Panc1 (cell line): ENCODE measurements at regions not wholly inside any gene's neighbourhood (a gene's known extent, or its start where the extent isn't known, plus 50 kb on each side); places are given as distances from the start of the nearest gene placed in this dataset.

ENCODE experiments used
- POLR2AphosphoS5 ChIP-seq: IDR thresholded peaks from 2 replicates; pipeline ENCODE4 v1.6.1; 2012; ENCODE audit warnings: mild to moderate bottlenecking, low read depth, low read length, moderate library complexity
- REST ChIP-seq, 2 experiments: IDR thresholded peaks; 2 replicates each; pipeline ENCODE4 v1.6.1; 2011 to 2012; ENCODE audit warnings: low read depth in 2 of 2, control low read depth in 1 of 2, low read length in 1 of 2, mild to moderate bottlenecking in 1 of 2, moderate library complexity in 1 of 2; ENCODE audit not compliant: insufficient read depth in 1 of 2
- SIN3A ChIP-seq: IDR thresholded peaks from 2 replicates; pipeline ENCODE4 v1.6.1; 2012; ENCODE audit warnings: low read depth, mild to moderate bottlenecking, low read length, moderate library complexity, borderline replicate concordance; ENCODE audit not compliant: insufficient read depth
- TCF7L2 ChIP-seq: IDR thresholded peaks from 2 replicates; pipeline ENCODE4 v1.6.1; 2011; ENCODE audit warnings: mild to moderate bottlenecking, low read depth, low read length, inconsistent platforms
- TF ChIP-seq, protein P1 (sequence below): fragments of 450-650 bp; IDR thresholded peaks from 2 replicates; pipeline ENCODE4 v1.5.1; 2017; ENCODE audit warnings: mild to moderate bottlenecking

DNA sequence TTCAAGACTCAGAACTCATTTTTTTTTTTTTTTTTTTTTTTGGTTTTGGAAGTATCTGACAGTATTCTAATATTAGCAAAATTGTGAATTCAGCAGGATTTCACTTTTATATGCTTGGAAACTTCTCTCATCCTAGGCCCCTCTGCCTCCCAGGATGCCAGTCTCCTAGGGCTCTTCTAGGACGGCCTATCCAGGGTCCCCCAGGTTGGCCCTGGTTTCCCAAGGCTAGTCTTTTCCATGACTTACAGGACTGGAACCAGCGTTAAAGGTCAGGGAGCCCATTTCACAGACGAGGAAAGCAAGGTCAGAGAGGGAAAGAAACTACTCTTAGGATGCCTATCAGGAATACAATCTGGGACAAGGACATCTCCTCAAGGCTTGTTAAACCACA is 412.5 kb downstream of the PTPRU start:
- TF ChIP-seq, protein P1, sequence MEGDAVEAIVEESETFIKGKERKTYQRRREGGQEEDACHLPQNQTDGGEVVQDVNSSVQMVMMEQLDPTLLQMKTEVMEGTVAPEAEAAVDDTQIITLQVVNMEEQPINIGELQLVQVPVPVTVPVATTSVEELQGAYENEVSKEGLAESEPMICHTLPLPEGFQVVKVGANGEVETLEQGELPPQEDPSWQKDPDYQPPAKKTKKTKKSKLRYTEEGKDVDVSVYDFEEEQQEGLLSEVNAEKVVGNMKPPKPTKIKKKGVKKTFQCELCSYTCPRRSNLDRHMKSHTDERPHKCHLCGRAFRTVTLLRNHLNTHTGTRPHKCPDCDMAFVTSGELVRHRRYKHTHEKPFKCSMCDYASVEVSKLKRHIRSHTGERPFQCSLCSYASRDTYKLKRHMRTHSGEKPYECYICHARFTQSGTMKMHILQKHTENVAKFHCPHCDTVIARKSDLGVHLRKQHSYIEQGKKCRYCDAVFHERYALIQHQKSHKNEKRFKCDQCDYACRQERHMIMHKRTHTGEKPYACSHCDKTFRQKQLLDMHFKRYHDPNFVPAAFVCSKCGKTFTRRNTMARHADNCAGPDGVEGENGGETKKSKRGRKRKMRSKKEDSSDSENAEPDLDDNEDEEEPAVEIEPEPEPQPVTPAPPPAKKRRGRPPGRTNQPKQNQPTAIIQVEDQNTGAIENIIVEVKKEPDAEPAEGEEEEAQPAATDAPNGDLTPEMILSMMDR = no peak
- TF ChIP-seq SIN3A (no peak), POLR2AphosphoS5 (no peak), REST (IDR thresholded peaks at IDR 0.05; ENCODE audit: insufficient read depth in 1 of 2, low read depth in 2 of 2, low read length in 1 of 2) (no peak), TCF7L2 (no peak)
